ENCODE measurements at regions not wholly inside any gene's neighbourhood (a gene's known extent, or its start where the extent isn't known, plus 50 kb on each side); places are given as distances from the start of the nearest gene placed in this dataset.

GRCh38 chr20:16984481-16984880 is 236.3 kb downstream of the OTOR start:
- no peak for TF ChIP-seq CTCF (IDR thresholded peaks at IDR 0.05; ENCODE audit: poor library complexity, severe bottlenecking)
- no peak for TF ChIP-seq EP300 (conservative IDR thresholded peaks at IDR 0.05; ENCODE audit: poor library complexity, severe bottlenecking)
- no peak for TF ChIP-seq MXI1 (conservative IDR thresholded peaks at IDR 0.05; ENCODE audit: poor library complexity, severe bottlenecking)
- TF ChIP-seq POLR2AphosphoS5 (IDR thresholded peaks at IDR 0.05): no peak
- TF ChIP-seq REST (IDR thresholded peaks at IDR 0.05; ENCODE audit: borderline replicate concordance): no peak
- no peak for TF ChIP-seq TAF1 (IDR thresholded peaks at IDR 0.05; ENCODE audit: low read depth)
- TF ChIP-seq SMC3 (conservative IDR thresholded peaks at IDR 0.05; ENCODE audit: poor library complexity): no peak
- Histone ChIP-seq H3K27me3 (ENCODE audit: insufficient read depth, low read depth, low read length) (no peaks in the 10 kb centered on the region), H3F3A (ENCODE audit: insufficient read depth, low read length, poor library complexity, severe bottlenecking) (no peaks in the 10 kb centered on the region), H2AFZ (ENCODE audit: low read depth, low read length) (no peak overlapping the region), H3K27ac (ENCODE audit: low read length) (no peak overlapping the region), H3K9me2 (ENCODE audit: insufficient read depth, low read length) (no peaks in the 10 kb centered on the region), H3K79me2 (replicated peaks; ENCODE audit: insufficient read depth, low read length) (no peaks in the 10 kb centered on the region), H3K36me3 (ENCODE audit: insufficient read depth, low read length) (no peaks in the 10 kb centered on the region), H3K4me3 (ENCODE audit: low read length) (no peak overlapping the region), H3K9me3 (ENCODE audit: low read length) (no peaks in the 10 kb centered on the region), H3K4me2 (ENCODE audit: low read length) (no peak overlapping the region), H3K9ac (ENCODE audit: low read length) (no peak overlapping the region), H4K20me1 (ENCODE audit: insufficient read depth) (no peaks in the 10 kb centered on the region)

- Histone ChIP-seq H3K9ac (ENCODE audit: low read length) (no peak overlapping the region), H3K4me3 (ENCODE audit: low read length) (no peak overlapping the region), H4K20me1 (ENCODE audit: insufficient read depth) (no peaks in the 10 kb centered on the region), H3K9me2 (ENCODE audit: insufficient read depth, low read length) (no peaks in the 10 kb centered on the region), H3K9me3 (ENCODE audit: low read length) (no peaks in the 10 kb centered on the region), H3K27me3 (ENCODE audit: insufficient read depth, low read depth, low read length) (no peaks in the 10 kb centered on the region), H3K79me2 (replicated peaks; ENCODE audit: insufficient read depth, low read length) (no peaks in the 10 kb centered on the region), H3K36me3 (ENCODE audit: insufficient read depth, low read length) (no peaks in the 10 kb centered on the region), H3K4me2 (ENCODE audit: low read length) (no peak overlapping the region), H3F3A (ENCODE audit: insufficient read depth, low read length, poor library complexity, severe bottlenecking) (no peaks in the 10 kb centered on the region), H3K27ac (ENCODE audit: low read length) (no peak overlapping the region), H2AFZ (ENCODE audit: low read depth, low read length) (no peak overlapping the region)
- TF ChIP-seq POLR2AphosphoS5 (IDR thresholded peaks at IDR 0.05): no peak
- no peak for TF ChIP-seq REST (IDR thresholded peaks at IDR 0.05; ENCODE audit: borderline replicate concordance)
- no peak for TF ChIP-seq MXI1 (conservative IDR thresholded peaks at IDR 0.05; ENCODE audit: poor library complexity, severe bottlenecking)
- TF ChIP-seq TAF1 (IDR thresholded peaks at IDR 0.05; ENCODE audit: low read depth): no peak
- TF ChIP-seq EP300 (conservative IDR thresholded peaks at IDR 0.05; ENCODE audit: poor library complexity, severe bottlenecking): no peak
- no peak for TF ChIP-seq EZH2 (IDR thresholded peaks at IDR 0.05; ENCODE audit: borderline replicate concordance, insufficient read depth, low read length, poor library complexity, severe bottlenecking)
- TF ChIP-seq RAD21 (conservative IDR thresholded peaks at IDR 0.05): no peak
These were observed 223.5 kb upstream of the PCSK2 start for GRCh38 chr20:17003170-17003870.
